Tibial nerve (tissue), 4 donors: ENCODE measurements at regions not wholly inside any gene's neighbourhood (a gene's known extent, or its start where the extent isn't known, plus 50 kb on each side); places are given as distances from the start of the nearest gene placed in this dataset.
"Not testable (repeated sequence)": the region's sequence is repeated elsewhere in the genome, so short reads cannot be mapped to it uniquely, and the experiment has no call there.

Source experiments
- DNase-seq, 2 donors: peaks; one replicate each; pipeline ENCODE4 v3.0.0-alpha.2; 2019; ENCODE audit warnings: low spot score in 2 of 2
- H3K27ac ChIP-seq, 4 donors: fragments of 200-600 bp; sonication (generic) in 3 of 4; one replicate each; pipeline ENCODE4 v1.5.1; 2017 to 2019; ENCODE audit warnings: mild to moderate bottlenecking in 1 of 4
- H3K27me3 ChIP-seq, 2 donors: fragments of 200-600 bp; sonication (generic) in 1 of 2; one replicate each; pipeline versions ENCODE4 v1.5.1 to v1.6.0; 2017 to 2019
- H3K36me3 ChIP-seq, 3 donors: fragments of 200-600 bp; sonication (generic); one replicate each; pipeline ENCODE4 v1.5.1; 2018 to 2019
- H3K4me1 ChIP-seq, 4 donors: fragments of 200-600 bp; sonication (generic) in 3 of 4; one replicate each; pipeline ENCODE4 v1.5.1; 2017 to 2019
- H3K4me3 ChIP-seq, 4 donors: fragments of 200-600 bp; sonication (generic) in 3 of 4; one replicate each; pipeline ENCODE4 v1.5.1; 2017 to 2019; ENCODE audit warnings: mild to moderate bottlenecking in 1 of 4, moderate library complexity in 1 of 4
- H3K9me3 ChIP-seq, 4 donors: fragments of 200-600 bp; sonication (generic) in 3 of 4; one replicate each; pipeline ENCODE4 v1.5.1; 2017 to 2019
- EP300 ChIP-seq, 2 donors: sonication (generic); formaldehyde crosslinking; IDR thresholded peaks; one replicate each; pipeline ENCODE4 v1.6.1; 2017; ENCODE audit warnings: antibody characterized with exemption in 2 of 2, mild to moderate bottlenecking in 1 of 2
- POLR2A ChIP-seq, 2 donors: fragments of 450-650 bp; IDR thresholded peaks; one replicate each; pipeline ENCODE4 v1.6.1; 2017; ENCODE audit warnings: antibody characterized with exemption in 2 of 2, mild to moderate bottlenecking in 2 of 2, moderate library complexity in 2 of 2
- WGBS, 2 donors: methylation state at CpG; one replicate each; pipeline ENCODE4 v1.1.5; 2018; 5-methylcytosine and 5-hydroxymethylcytosine counted together
- TF ChIP-seq, protein P1 (sequence below), 5 experiments: fragments of 200-600 bp in 3 of 5; fragments of 450-650 bp in 2 of 5; sonication (generic) in 3 of 5; IDR thresholded peaks; one replicate each; pipeline ENCODE4 v1.5.1; 2016 to 2019; ENCODE audit warnings: antibody characterized with exemption in 5 of 5, mild to moderate bottlenecking in 3 of 5, moderate library complexity in 2 of 5

DNA sequence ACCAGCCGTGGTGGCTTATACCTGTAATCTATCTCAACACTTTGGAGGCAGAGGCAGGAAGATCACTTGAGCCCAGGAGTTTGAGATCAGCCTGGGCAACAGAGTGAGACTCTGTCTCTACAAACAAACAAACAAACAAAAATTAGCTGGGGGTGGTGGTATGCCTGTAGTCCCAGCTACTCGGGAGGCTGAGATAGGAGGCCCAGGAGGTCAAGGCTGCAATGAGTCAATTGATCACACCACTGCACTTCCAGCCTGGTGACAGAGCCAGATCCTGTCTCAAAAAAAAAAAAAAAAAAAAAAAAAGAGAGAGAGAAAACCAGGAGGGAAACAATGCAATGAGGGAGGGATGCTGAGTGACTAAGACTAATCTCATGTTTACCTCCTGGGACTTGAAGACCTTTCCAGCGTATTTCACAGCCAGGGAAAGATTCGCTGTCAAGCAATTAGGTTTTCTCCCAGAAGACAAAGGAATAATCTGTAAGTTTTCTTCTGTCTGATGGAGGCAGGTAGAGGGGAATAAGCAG lies 51.1 kb upstream of the MIER3 start:
- Histone ChIP-seq H3K27ac (no peak overlapping the region), H3K36me3 (no peaks in the 10 kb centered on the region), H3K27me3 (no peaks in the 10 kb centered on the region), H3K4me1 (no peaks in the 10 kb centered on the region), H3K9me3 (no peaks in the 10 kb centered on the region), H3K4me3 (no peak overlapping the region)
- WGBS, 2 donors: 61 to 76% methylated on average over 4 of the region's 4 CpGs
- no peak for TF ChIP-seq EP300 (IDR thresholded peaks at IDR 0.05)
- TF ChIP-seq, protein P1, sequence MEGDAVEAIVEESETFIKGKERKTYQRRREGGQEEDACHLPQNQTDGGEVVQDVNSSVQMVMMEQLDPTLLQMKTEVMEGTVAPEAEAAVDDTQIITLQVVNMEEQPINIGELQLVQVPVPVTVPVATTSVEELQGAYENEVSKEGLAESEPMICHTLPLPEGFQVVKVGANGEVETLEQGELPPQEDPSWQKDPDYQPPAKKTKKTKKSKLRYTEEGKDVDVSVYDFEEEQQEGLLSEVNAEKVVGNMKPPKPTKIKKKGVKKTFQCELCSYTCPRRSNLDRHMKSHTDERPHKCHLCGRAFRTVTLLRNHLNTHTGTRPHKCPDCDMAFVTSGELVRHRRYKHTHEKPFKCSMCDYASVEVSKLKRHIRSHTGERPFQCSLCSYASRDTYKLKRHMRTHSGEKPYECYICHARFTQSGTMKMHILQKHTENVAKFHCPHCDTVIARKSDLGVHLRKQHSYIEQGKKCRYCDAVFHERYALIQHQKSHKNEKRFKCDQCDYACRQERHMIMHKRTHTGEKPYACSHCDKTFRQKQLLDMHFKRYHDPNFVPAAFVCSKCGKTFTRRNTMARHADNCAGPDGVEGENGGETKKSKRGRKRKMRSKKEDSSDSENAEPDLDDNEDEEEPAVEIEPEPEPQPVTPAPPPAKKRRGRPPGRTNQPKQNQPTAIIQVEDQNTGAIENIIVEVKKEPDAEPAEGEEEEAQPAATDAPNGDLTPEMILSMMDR (IDR thresholded peaks at IDR 0.05): no peak
- no peak for TF ChIP-seq POLR2A (IDR thresholded peaks at IDR 0.05)
- no peak for DNase-seq

DNA sequence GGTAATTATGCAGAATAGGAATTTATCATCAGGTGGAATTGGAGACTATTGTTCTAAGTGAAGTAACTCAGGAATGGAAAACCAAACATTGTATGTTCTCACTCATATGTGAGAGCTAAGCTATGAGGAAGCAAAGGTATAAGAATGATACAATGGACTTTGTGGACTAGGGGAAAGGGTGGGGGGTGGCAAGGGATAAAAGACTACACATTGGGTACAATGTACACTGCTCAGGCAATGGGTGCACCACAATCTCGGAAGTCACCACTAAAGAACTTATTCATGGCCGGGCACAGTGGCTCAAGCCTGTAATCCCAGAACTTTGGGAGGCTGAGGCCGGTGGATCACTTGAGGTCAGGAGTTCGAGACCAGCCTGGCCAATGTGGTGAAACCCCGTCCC lies 51.6 kb upstream of the MIER3 start:
- not testable (repeated sequence) for H3K9me3 ChIP-seq, DNase-seq, H3K4me1 ChIP-seq, H3K36me3 ChIP-seq, H3K27me3 ChIP-seq, H3K4me3 ChIP-seq, H3K27ac ChIP-seq
- WGBS, 2 donors: 82 to 94% methylated on average over 5 of the region's 5 CpGs

DNA sequence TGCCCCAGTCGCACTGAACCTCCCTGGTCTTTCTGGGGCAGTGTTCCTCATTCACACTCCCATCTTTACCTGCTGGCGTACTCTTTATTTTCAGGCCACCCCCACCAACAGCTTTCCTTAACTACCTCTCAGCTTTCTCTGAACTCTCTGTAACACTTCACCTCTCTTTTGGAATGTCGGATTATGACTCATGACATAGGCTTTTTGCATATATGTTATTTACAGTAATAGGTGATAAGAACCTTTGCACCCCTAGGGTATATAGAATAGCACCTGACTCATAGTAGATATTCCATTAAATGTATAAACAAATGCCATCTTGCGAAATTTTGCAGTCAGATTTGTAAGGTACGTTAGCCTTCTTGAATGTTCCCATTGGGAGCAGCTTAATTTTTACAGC lies 52.9 kb upstream of the MIER3 start:
- TF ChIP-seq POLR2A (IDR thresholded peaks at IDR 0.05) (no peak), EP300 (IDR thresholded peaks at IDR 0.05) (no peak)
- TF ChIP-seq, protein P1 (IDR thresholded peaks at IDR 0.05): no peak
- Histone ChIP-seq H3K36me3 (no peaks in the 10 kb centered on the region), H3K4me3 (no peak overlapping the region), H3K4me1 (no peaks in the 10 kb centered on the region), H3K27me3 (no peaks in the 10 kb centered on the region), H3K9me3 (no peaks in the 10 kb centered on the region), H3K27ac (no peak overlapping the region)
- no peak for DNase-seq
- 91% methylated on average over 5 of the region's 5 CpGs for WGBS, 2 donors

DNA sequence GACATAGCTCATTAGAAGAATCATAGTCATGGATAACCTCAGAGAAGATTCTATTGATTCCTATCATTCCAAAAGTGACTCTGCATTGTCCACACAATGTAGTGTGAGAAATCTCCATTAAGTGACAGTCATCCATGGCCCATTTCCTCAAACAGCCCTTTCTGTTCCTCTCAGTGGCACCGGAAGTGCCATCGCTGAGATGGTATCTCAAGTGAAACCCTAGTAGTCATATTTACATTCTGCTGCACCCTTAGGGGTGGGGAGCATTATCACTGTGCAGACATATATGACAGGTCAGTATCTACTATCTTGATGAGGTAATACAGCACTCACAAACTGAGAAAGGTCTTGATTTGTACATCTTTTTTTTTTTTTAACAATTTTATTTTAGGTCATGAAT lies 55.4 kb upstream of the MIER3 start:
- no peak overlapping the region for H3K27ac ChIP-seq
- H3K9me3 ChIP-seq: no peaks in the 10 kb centered on the region
- H3K4me3 ChIP-seq: no peak overlapping the region
- no peaks in the 10 kb centered on the region for H3K36me3 ChIP-seq
- WGBS, 2 donors: 85 to 90% methylated on average over 2 of the region's 2 CpGs
- no peaks in the 10 kb centered on the region for H3K27me3 ChIP-seq
- no peaks in the 10 kb centered on the region for H3K4me1 ChIP-seq
- DNase-seq: no peak
- TF ChIP-seq POLR2A (IDR thresholded peaks at IDR 0.05): no peak
- TF ChIP-seq EP300 (IDR thresholded peaks at IDR 0.05): no peak
- TF ChIP-seq, protein P1 (IDR thresholded peaks at IDR 0.05): no peak

DNA sequence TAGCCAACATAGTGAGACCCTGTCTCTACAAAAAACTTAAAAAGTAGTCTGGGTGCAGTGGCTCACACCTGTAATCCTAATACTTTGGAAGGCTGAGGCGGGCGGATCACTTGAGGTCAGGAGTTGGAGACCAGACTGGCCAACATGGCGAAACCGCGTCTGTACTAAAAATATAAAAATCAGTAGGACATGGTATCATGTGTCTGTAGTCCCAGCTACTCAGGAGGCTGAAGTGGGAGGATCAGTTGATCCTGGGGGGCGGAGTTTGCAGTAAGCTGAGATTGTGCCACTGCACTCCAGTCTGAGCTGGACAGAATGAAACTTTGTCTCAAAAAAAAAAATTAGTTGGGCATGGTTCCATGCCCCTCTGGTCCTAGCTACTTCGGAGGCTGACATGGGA lies 57.9 kb upstream of the MIER3 start:
- Histone ChIP-seq H3K27ac (no peak overlapping the region), H3K4me3 (no peak overlapping the region), H3K36me3 (no peaks in the 10 kb centered on the region), H3K27me3 (no peaks in the 10 kb centered on the region), H3K9me3 (no peaks in the 10 kb centered on the region), H3K4me1 (no peaks in the 10 kb centered on the region)
- no peak for DNase-seq
- 86 to 88% methylated on average over 7 of the region's 7 CpGs for WGBS, 2 donors
- TF ChIP-seq POLR2A (IDR thresholded peaks at IDR 0.05) (no peak), EP300 (IDR thresholded peaks at IDR 0.05) (no peak)
- TF ChIP-seq, protein P1 (IDR thresholded peaks at IDR 0.05): no peak

DNA sequence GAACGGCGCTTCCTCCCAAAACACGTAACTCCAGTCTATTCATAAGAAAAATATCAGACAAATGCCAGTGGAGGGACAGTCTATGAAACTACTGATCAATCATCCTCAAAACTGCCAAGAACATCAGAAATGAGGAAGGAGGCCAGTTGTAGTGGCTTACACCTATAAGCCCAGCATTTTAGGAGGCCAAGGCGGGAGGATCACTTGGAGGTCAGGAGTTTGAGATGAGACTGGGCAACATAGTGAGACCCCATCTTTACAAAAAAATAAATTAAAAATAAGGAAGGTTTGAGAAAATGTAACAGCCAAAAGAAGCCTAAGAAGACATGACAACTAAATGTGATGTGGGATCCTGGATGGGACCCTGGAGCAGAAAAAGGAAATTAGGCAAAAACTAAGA lies 58.9 kb upstream of the MIER3 start:
- no peaks in the 10 kb centered on the region for H3K36me3 ChIP-seq
- DNase-seq: no peak
- 89 to 97% methylated on average over 4 of the region's 4 CpGs for WGBS, 2 donors
- H3K4me1 ChIP-seq: no peaks in the 10 kb centered on the region
- H3K9me3 ChIP-seq: no peaks in the 10 kb centered on the region
- H3K4me3 ChIP-seq: no peak overlapping the region
- H3K27me3 ChIP-seq: no peaks in the 10 kb centered on the region
- no peak for TF ChIP-seq POLR2A (IDR thresholded peaks at IDR 0.05)
- no peak for TF ChIP-seq EP300 (IDR thresholded peaks at IDR 0.05)
- TF ChIP-seq, protein P1 (IDR thresholded peaks at IDR 0.05): no peak
- H3K27ac ChIP-seq: no peak overlapping the region
